LNCAP (cell line): ENCODE measurements at regions not wholly inside any gene's neighbourhood (a gene's known extent, or its start where the extent isn't known, plus 50 kb on each side); places are given as distances from the start of the nearest gene placed in this dataset.

Experiments
- TF ChIP-seq, protein P1 (sequence below): fragments of 450-650 bp; IDR thresholded peaks from 2 replicates; pipeline ENCODE4 v1.5.1; 2017; ENCODE audit warnings: mild to moderate bottlenecking

DNA sequence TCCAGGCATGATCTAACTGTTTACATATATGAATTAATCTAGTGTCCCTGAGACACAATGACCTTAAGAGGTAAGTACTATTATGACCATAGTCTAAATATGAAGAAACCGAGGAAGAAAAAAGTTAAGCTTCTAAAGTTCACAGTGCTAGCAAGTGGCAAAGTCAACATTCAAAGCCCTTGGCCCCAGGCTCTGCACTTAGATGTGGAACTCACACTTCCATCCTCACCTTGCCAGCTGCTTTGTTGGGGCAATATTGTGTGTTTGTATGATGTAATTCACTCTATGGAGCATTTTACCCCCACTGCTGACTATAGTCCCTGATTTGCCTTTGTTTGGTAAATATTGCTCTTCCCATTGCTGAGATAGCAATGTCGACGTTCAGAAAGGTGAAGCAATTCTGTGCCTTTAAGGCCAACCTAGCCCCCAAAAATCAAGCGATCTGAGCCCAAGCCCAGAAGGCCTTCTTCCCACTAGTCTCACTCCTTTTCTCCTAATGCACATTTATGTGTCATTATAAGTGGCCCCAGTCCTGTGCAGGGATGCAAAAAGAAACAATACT lies 487.6 kb upstream of the ZMIZ1 start:
- TF ChIP-seq, protein P1, sequence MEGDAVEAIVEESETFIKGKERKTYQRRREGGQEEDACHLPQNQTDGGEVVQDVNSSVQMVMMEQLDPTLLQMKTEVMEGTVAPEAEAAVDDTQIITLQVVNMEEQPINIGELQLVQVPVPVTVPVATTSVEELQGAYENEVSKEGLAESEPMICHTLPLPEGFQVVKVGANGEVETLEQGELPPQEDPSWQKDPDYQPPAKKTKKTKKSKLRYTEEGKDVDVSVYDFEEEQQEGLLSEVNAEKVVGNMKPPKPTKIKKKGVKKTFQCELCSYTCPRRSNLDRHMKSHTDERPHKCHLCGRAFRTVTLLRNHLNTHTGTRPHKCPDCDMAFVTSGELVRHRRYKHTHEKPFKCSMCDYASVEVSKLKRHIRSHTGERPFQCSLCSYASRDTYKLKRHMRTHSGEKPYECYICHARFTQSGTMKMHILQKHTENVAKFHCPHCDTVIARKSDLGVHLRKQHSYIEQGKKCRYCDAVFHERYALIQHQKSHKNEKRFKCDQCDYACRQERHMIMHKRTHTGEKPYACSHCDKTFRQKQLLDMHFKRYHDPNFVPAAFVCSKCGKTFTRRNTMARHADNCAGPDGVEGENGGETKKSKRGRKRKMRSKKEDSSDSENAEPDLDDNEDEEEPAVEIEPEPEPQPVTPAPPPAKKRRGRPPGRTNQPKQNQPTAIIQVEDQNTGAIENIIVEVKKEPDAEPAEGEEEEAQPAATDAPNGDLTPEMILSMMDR = no peak

DNA sequence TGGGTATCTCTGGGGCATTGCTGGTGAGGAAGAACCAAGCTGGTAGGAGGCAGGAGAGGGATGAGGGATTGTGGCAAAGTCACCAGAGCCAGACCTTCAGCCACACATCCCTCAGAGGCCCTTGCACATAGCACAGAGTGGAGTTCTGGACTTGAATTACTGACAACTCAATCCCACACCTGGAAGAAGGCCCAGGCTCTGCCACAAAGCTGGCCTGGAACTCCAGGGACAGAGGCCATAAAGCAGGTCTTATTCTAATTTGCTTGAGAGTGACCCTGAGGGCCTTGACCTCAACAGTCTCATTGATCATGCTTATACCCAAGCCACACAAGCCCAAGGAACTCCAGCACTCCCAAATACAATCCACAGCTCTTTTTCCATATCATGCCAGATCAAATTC lies 486.2 kb upstream of the ZMIZ1 start:
- TF ChIP-seq, protein P1 = no peak

DNA sequence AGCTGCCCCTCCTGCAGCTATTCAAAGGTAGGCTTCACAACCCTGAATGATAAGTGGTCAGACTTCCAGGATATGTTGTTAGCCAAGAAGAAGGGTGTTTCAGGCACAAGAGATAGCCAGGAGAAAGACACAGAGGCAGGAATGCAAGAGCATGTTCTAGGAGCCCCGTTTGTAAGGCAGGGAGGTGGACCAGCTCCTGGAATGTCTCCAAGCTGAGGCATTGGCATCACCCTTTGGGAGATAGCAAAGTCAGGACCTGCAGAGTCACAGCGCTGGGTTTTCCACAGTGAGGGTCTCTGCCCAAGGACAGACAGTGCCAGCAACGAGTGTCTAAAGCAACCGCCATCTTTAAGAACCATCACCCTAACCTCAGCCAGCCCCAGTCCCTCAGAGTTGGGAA lies 484.5 kb upstream of the ZMIZ1 start:
- TF ChIP-seq, protein P1 = no peak

DNA sequence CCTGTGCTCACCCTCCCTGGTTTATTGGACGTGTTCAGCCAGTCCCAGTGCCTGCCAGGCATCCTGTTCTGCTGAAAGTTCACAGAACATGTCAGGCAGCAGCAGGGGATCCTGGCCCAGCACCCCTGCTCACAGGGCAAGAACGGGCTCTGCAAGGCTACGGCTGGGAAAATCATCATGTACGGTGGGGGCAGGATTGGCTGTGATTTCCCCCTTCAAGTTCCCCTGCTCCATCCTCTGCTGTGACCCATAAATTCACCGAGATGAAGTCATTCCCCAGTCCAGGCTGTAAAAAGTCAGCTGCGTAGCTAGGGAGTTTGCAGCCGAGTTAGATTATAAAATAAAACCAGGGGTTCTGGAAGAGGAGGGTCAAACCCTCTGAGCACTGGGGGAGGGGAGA lies 484.1 kb upstream of the ZMIZ1 start:
- TF ChIP-seq, protein P1 = no peak

DNA sequence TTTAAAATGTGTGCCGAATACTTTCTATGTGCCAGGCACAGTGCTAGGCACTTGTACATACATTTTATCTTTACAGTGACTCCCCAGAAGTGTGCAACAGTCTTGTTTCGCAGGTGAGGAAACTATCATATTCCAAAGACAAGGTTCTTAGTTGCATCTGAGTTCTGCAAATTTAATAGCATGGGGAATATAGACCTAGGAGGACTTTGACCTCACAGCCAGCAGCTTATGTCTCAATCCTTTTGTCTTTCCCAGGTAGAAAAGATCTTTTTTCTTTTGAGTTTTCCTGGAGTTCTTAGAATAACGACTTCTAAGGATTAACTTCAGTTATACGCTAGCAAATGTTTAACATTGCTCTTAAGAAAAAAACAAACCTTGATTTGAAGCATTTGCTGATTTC lies 482.8 kb upstream of the ZMIZ1 start:
- TF ChIP-seq, protein P1 = no peak

DNA sequence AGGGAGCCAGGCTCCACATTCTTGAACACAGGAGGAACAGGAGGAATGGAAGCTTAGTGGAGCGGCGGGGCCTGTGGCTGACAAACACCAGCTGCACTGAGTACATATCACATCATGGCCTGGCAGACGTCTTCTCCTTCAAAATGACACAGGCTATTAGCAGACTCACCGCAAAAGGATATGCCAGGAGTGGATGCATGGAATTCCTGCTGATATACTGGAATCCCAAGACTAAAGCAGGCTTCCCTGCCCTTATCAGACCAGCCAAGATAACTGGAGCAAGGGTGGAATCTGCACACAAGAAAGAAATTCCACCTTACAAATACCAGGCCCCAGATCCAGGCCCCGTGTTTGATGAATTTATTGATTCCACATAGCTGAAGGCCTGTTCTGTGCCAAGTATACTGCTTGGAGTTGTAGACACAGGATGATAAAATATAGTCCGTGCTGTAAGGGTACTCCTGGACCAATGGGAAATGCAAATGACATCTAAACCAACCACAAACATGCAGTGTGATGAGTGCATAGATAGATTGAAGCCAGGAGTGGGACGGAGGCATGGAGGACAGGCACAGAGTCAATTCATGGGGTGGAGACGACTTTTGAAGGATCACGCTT lies 480.5 kb upstream of the ZMIZ1 start:
- TF ChIP-seq, protein P1 = no peak

DNA sequence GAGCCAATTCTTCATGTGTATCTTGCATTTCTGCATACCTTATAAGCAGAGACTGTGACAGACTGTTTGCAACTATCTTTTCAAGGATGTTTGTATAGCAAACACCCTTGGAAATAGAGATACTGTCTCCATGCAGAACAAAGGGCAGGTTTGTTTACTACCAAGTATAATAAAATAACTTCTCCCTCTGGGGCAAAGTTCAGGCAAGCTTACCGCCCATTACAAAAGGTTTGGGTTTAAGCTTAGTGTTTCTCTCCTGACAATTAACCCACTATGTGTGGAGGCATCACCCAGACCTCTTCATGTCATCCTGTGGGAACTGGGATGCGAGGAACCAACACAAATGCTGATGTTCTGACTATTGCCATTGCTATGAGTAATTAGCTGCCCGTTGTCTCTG lies 479.1 kb upstream of the ZMIZ1 start:
- TF ChIP-seq, protein P1 = no peak

DNA sequence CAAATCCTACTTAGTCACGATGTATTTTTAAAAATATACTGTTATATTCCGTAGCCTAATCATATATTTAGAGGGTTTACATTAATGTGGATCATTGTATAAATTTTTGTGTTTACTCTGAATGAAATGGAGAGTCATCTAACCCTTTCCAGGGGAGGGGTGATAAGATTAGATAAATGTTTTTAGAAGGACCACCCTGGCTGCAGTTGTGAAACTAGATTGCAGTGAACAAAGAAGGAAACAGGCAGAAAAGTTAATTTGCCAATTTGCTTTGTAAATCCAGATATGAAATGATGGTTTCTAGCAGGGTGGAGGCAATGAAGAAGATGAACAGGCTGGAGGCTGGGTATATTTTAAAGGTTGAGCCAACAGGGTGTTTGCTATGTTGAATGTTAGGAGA lies 477.7 kb upstream of the ZMIZ1 start:
- TF ChIP-seq, protein P1 = no peak
